ENCODE measurements at regions not wholly inside any gene's neighbourhood (a gene's known extent, or its start where the extent isn't known, plus 50 kb on each side); places are given as distances from the start of the nearest gene placed in this dataset.
"Not testable (repeated sequence)": the region's sequence is repeated elsewhere in the genome, so short reads cannot be mapped to it uniquely, and the experiment has no call there.

DNA sequence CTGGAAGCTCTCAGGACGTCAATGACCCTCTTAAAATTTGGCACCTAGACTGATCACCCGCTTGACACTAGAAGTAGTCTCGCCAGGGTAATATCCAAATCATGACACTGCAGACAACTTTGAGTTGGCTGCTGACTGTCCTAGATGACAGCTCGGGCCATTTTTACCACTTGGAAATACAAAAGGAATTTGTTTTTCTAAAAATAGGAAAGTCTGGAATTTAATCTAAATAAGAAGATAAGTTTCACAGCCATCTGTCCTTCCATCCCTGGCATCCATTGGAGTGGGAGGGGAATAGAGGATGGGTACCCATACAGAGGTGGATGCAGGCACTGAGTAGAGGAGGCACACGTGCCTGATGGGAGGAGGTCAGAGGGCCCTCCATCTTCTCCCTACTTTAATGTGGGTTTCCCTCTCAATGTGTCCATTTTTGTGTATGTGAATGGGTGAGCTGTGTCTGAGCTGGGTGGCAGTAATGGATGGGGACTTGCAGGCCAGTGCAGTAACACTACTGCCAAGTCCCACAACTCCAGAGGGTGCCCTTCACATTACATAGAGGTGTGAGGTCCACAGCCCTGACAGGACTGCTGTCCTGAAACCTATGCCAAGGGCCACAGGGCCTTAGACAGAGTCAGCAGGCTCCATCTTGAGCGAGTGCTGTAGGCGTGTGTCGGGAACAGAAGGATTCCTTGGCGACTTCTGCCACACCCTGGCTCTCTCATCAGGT is 104.8 kb upstream of the IPO9 start:
- DNase-seq (ENCODE audit: low spot score) = no peak

DNA sequence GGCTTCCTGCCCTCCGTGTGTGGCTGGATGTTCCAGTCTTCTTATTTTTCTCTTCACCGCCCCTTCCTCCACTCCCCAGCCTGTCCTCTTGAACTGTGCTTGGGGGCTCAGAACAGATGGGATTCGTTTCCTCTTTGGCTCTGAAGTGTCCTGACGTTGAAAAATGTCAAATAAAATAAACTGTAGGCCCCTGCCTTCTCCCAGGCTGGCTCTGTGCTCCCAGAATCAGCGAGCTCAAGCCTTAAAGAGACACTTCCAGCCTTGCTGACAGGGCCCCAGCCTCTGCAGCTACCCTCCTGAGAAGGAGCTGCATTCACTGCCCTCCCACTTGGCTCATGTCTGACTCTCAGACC is 104.2 kb upstream of the IPO9 start:
- DNase-seq (ENCODE audit: low spot score) = no peak

DNA sequence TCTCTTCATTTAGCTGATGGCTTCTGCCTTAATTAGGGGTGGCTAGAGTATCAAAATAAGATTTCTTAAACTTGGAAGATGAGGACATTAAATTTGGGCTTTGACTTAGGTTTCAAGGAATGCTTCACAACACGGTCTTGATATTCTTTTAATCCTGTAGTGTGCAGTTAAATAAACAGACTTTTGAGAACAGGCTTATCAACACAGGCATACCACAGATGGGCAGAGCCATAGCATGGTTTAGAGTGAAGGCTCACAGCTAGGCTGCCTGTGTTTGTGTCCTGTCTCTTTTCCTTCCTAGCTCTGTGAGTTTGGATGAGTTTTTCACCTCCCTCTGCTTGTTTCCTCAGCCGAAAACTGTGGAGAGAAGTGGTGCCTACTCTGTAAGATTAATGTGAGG is 102.3 kb upstream of the IPO9 start:
- DNase-seq (ENCODE audit: low spot score) = no peak

DNA sequence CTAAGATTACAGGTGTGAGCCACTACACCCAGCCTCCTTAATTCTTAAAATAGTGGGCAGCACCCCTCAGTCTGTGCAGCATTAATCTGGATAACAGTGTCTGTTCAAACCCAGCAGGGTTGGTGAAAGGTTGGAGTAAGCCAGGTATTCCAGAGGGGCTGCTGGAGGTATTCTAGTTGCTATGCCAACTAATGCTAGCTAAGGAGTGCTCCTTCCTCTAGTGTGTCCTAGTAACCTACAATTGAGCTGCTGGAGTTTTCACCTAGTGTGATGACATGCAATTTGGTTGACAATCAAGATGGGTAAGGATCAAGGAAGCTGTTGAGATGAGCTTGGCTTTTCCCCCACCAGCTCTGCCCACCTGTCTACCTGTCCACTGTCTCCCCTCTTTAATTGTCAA is 100.2 kb upstream of the IPO9 start:
- no peak for DNase-seq (ENCODE audit: low spot score)

DNA sequence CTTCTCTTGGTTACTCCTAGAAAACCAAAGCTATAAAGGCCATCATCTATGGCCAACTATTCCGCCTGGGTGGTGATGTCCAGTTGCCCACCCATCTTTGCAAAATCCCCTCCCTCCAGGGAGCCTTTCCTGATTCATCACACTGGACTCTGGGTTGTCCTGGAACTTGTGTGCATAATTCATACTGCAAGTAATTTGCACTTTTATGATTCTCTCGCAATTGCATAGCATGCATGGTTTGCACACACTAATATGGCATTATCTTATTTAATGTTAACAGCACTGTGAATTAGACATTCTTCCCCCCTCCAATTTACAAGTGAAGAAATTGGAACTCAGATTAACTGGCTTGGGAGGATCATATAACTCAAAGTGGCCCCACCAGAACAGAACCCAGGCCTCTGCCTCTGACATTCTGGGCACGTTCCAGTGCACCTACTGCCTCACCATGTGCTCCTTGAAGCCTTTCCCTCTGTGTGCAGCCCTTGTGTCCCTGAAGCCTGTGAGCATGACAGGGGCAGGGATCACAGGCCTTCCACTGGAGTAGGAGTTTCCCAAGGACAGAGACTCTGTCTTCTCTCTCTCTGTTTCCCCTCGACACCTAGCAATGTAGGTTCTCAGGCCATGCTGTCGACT is 98.9 kb upstream of the IPO9 start:
- no peak for DNase-seq (ENCODE audit: low spot score)

DNA sequence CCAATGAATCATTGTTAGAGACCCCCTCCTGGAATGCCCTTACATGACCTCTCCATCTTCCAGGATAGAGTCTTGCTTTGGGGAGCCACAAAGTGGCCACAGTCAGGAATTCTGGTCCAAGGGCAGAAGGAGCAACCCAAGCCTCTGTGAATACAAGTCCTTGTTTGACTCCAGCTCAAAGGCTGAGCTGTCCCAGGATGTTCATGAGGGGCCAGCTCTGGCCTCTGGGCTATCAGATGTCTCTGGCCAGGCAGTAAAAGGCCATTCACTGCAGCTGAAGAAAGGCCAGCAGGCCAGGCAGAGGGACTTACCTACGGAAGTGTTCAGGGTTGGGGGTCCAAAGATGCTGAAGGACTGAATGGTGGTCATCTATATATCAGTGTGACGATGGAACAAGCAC is 98.3 kb upstream of the IPO9 start:
- no peak for DNase-seq (ENCODE audit: low spot score)

DNA sequence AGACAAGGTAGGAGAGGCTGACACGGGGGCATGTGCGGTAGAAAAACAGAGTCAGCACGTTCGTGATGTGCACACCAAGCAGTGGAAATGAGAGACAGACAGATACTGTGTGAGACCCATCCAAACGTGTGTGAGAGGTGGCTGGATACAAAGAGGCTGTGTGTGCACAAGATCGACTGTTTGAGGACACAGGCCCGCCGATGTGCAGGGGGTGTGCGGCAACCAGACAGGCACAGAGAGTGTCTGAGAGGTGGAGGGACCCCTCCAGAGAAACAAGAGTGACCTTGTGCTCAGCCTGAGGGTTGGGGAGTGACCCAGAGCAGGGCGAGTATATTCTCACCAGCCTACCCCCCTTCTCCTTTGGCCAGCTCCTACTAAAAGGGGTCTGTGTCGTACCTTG is 97.8 kb upstream of the IPO9 start:
- DNase-seq (ENCODE audit: low spot score) = no peak

DNA sequence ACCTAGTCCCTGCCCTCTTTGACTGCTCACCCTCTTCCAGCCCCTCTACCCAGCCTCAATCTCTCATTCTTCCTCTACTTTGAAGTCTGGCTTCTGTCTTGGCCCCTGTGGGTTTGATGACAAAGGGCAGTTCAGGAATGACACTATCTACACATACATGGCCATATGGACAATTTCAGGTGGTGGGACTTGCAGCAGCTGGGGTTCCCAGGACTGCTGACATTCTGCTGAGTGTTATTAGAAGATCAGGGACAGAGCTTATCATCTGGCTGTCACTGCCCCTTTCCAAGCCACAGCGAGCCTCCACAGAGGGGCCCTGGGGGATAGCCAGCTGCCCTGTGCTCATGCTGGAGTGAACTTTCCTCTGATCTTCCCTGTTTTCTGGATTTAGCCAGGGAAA is 97.4 kb upstream of the IPO9 start:
- no peak for DNase-seq (ENCODE audit: low spot score)

DNA sequence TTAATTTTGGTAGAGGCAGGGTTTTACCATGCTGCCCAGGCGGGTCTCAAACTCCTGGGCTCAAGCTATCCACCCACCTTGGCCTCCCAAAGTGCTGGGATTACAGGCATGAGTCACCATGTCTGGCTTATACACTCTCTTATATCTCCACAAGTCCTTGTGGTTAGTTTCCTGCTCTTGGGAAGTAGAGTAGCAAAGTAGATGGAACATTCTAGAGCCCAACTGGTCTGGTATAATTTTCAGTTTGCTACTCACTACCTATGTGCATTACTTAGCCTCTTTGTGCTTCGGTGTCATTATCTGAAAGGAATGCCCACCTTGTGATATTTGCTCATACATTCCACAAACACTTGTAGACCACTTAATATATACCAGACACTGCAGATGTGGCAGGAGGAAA is 96.6 kb upstream of the IPO9 start:
- no peak for DNase-seq (ENCODE audit: low spot score)

DNA sequence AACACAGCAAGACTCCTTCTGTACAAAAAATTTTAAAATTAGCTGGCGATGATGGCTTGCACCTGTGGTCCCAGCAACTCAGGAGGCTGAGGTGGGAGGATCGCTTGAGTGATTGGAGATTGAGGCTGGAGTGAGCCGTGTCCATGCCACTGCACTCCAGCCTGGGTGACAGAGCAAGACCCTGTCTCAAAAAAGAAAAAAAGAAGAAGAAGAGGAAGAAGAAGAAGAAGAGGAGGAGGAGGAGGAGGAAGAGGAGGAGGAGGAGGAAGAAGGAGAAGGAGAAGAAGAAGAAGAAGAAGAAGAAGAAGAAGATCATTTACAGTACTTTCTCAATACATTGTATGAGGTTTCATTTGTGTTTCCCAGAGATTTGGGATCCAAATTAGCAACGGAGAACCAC is 94.7 kb upstream of the IPO9 start:
- not testable (repeated sequence) for DNase-seq (ENCODE audit: low spot score)

DNA sequence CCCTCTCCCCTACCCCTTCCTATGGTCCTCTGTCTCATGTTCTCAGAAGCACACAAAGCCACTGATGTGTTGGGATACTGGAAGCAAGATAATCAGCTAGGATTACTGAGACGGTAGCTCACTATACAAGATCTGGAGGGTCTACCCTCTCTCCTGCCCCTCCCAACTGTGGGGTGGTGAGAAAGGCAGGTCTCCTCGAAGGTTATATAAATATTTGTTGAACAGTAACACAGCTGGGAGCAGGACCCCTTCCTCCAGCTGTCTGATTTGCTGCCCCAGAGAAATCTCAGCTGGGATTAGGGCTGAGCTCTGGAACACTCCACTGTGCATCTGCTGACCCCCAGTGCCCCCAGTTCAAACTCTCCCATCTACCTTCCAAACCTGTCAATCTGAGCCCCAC is 94.2 kb upstream of the IPO9 start:
- DNase-seq (ENCODE audit: low spot score) = no peak

DNA sequence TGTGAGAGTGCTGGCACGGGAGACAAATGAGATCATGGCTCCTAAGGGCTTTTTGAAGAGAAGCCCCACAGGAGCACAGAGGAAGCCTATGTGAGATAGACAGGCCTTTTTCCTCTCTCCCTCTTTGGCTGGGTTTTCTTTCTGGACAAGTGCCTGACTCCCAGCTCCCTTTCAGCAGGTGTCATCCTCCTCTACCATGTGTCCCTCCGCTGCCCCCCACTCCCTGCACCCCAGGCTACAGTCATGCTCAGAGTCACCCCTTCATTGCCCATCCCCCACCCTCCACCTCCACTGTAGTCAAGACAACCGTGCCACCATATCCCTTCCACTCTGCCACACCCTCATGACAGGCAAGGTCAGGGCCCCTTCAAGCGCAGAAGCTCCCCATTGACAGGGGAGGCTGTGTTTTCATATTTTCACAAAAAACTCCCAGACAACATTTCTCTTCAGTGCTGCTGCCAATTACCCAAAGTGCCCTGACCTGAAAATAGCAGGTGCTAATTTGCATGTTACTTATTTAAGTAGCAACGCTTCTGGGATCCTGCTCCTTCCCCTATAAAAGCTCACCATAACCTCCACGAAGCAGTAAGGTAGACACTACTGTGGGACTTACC is 92.1 kb upstream of the IPO9 start:
- no peak for DNase-seq (ENCODE audit: low spot score)

DNA sequence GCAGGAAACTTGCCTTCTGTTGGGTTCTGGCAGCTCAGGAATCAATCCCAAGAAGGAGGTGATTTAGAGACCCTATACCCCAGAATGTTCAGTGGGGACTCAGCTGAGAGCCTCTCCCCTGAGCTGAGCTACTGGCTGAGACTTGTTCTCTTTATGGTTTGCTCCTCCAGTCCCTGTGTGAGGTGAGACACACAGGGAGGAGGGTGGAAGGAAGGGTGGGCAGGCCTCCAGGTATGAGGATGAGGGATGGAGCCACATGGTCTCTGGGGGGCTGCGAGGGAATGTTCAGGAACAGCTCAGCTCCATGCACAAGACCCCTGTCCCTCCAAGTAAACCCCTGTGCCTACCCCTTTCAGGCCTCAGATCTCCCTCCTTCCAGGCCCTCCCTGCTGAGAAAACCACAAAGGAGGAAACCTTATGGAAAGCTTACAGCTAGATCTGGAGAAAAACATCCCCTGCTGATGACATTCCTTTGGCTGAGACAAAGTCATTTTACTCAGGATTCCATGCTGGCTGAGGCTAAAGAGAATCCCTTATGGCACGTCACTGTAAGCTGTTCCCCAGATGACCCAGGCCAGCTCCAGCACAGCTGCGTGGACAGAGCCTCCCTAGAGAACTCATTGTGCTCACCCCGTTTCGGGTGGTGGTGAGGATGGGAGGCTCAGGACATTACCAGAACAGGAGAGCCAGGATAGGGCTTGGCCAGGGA is 91.5 kb upstream of the IPO9 start:
- DNase-seq (ENCODE audit: low spot score) = no peak

DNA sequence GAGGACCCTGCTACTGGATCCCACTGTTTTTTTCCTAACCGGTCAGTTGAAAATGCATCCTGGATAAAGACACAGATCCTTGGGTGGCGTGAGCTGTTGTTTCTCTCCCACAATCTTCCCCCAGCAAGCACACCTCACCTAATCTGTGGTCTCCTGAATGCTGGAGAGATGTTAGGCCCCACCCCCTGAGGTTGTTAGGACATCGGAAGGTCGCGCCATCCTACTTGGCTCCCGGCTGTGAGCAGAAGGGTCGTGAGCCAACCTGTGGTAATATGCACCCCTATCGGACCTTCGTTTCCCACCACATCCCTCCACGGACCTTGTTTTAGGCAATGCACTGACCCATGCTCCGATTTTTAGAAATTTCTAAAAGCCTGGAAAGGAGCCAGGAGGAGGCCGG is 89.9 kb upstream of the IPO9 start:
- no peak for DNase-seq (ENCODE audit: low spot score)

DNA sequence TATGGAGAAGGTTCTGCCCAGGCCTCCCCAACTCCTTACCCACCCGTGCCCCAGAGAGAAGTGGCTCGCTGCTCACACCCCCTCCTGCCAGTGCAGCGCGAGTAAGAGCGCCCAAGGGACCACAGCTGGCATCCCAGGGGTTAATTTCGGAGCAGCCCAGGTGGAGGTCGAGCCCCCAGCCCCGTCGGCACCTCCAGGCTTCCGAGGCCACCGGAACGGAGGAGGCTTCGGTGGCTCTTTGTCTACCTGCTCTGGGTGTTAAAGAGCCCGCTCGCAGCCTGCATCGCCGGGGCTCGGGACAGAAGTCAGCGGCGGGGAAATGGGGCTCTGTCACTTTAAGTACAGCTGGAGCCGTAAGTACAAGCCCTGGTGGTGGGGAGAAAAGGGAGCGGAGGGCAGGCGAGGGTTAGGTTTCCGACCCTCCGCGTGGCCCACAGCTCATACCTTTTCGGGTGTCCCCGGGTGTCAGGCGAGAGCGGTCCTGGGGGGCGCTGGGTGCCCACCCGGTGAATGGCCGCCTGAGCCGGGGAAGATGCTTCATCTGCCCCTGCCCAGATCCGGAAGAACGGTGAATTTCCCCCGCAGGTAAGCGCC is 89.4 kb upstream of the IPO9 start:
- DNase-seq (ENCODE audit: low spot score) = no peak

DNA sequence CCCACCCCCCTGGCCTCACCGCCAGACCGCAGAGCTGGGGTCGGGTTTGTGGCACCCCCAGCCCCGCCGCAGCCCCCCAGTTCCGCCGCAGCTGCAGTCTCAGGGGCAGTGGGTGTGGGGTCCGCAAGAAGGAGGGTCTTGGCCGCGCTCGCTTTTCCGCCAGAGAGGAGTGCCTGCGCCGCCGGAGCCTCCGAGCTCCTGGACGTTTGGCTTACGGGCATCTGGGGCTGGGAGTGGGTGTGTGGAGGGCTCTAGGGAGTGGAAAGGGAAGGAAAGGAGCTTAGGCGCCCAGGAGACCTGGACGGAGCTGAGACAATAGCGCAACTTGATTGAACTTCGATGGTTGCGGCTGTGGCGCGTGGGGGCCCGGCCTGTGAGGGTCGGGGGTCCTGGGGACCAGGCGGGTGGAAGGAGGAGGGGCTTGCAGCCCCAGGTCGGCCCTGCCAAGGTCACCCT is 88.8 kb upstream of the IPO9 start:
- no peak for DNase-seq (ENCODE audit: low spot score)

DNA sequence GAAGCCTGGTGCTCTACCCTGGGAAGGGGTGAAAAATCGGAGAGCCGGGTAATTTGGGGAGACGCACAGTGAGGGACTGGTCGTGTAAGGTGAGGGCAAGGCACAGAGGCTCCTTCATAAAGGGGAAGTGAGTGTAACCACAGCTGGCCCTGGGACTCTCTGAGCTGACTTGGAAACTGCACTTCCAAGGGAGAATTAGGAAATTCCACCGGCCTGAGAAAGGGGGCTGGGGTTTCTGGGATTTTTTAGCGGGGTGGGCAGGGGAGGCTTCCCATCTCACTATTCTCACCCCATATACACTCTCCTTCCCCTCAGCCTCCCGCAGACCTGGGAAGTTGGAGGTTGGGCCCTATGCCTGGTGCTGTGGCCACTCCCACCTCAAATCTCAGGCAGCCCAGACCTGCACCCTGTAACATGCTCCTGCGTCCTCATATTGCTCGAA is 88.3 kb upstream of the IPO9 start:
- no peak for DNase-seq (ENCODE audit: low spot score)

DNA sequence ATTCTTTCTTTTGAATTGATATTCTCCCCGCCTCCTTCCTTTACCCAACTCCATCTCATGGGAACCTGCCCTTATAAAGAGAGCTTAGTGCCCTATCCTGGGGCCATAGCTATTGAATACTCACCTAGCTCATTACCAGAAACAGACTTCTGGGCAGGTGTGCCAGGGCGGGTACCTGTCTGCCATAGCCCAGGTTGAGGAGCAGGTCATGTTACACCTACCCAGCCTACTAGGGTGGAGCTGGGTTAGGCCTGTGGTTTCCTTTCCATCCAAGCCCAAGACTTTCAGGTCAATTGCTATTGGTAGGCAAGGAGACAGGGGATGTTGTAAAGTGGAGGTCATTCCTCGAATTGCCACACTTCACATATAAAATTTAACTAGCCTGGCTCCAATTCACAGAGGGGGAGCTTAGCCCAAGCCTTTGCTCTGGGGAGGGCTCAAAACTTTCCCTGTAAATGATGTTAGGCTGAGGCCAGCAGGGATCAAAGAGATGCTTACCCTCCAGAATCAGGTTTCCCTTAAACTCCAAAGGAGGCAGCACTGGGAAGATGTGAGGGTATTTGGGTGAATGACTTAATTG is 87.1 kb upstream of the IPO9 start:
- no peak for DNase-seq (ENCODE audit: low spot score)

DNA sequence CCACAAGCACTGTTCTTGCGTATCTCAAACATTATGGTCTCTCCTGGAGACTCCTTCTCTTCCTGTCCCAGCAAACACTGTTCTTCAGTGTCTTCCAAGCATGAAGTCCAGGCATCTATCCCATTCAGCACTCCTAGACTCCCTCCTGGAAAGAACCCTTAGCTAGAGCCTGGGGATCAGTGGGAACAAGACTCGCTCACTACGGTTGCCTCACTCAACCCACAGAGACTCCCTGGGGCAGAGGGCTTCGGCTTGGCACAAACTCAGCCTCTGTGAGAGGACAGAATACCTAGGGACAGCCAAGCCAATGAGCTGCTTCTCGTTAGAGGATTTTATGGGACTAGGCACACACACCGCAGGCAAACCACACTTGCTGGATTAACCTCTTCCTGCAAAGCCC is 86.5 kb upstream of the IPO9 start:
- no peak for DNase-seq (ENCODE audit: low spot score)

DNA sequence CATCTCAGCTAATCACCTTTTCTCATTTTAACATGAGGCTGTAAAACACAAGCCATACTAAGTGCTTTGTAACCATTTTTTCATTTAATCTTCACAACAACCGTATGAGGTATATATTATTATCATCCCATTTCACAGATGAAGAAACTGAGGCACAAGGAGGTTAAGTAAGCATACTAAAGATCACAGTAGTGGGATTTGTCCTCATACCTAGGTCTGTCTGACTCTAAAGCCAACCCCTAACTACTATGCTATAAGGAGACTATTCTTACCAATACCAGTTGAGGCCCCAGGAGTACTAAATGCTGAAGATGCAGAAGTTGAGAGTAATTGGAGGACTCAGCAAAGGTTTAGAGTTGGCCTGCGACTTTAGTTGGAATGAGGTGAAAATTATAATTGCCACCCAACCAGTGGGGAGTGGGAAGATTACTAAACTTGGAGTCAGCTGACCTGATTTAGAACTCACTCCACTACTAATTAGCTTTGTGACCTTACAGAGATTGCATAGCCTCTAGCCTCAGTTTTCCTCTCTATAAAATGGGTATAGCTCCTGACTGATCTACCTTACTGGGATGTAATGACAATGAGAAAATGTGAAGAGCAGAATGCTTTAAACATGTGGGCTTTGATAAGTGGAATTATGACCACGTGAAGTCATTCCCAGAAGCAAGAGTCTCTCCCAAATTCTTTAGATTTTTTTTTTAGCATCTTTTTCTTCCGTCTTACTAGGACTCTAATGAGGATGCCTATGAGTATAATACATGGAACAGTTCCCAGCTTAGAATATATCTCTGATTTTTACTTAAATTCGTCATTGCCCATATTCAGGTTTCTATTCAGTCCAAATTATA is 85.8 kb upstream of the IPO9 start:
- DNase-seq (ENCODE audit: low spot score) = no peak

DNA sequence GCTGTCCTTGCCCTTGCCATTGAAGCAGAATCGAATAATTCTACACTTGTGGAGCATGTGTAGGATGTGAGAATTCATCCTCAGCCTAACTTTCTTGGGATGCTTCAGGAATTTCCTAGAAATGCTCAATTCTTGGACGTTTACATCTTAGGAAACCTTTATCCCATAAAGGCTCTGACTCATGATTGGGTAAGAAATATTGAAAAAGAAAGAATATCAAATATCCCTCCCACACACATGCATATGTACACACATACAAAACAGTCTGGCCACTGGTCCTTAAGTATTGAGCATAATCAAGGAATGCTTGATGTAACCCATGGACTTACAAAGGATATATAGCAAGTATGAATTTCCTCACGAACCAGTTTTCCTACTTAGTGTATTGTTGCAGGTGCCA is 83.9 kb upstream of the IPO9 start:
- no peak for DNase-seq (ENCODE audit: low spot score)

All from ureter (tissue), 1 donor.